WTC11 (cell line): ENCODE measurements at regions not wholly inside any gene's neighbourhood (a gene's known extent, or its start where the extent isn't known, plus 50 kb on each side); places are given as distances from the start of the nearest gene placed in this dataset.

ENCODE experiments used
- ATAC-seq: fragments of 200-7000 bp; cut with Tn5 transposase; 2 replicates; pipeline ENCODE4 v1.10.0; 2021; ENCODE audit warnings: mild to moderate bottlenecking, moderate library complexity
- CTCF ChIA-PET: fragments of 300-600 bp; sonication (Branson Sonifier 250); formaldehyde crosslinking; loops from one replicate; lab custom pipeline; 2021; ENCODE audit warnings: antibody characterized with exemption; lab: Charles Lee
- POLR2A ChIA-PET: fragments of 350-600 bp; sonication (Branson Sonifier 250); formaldehyde crosslinking; loops from one replicate; lab custom pipeline; 2021; ENCODE audit warnings: antibody characterized with exemption; lab: Charles Lee
- DNase-seq: peaks from one replicate; pipeline ENCODE4 v3.0.0; 2021; ENCODE audit warnings: low spot score
- H3K27ac Mint-ChIP-seq: 2 replicates; pipeline ENCODE4 v1.8.0; 2021; ENCODE audit warnings: mixed read lengths
- H3K27me3 Mint-ChIP-seq: 2 replicates; pipeline ENCODE4 v1.8.0; 2021; ENCODE audit warnings: low read depth, mild to moderate bottlenecking, moderate library complexity, mixed read lengths
- H3K36me3 Mint-ChIP-seq: 2 replicates; pipeline ENCODE4 v1.8.0; 2021; ENCODE audit warnings: mixed read lengths
- H3K4me1 Mint-ChIP-seq: 2 replicates; pipeline ENCODE4 v1.8.0; 2022; ENCODE audit warnings: mixed read lengths
- H3K4me3 Mint-ChIP-seq: 2 replicates; pipeline ENCODE4 v1.8.0; 2021; ENCODE audit warnings: mild to moderate bottlenecking, moderate library complexity, mixed read lengths
- H3K9me3 Mint-ChIP-seq: 2 replicates; pipeline ENCODE4 v1.8.0; 2021; ENCODE audit warnings: mixed read lengths
- AR ChIP-seq: fragments of 250-450 bp; sonication (Bioruptor Pico); IDR thresholded peaks from 2 replicates; pipeline ENCODE4 v1.9.0; 2021; ENCODE audit warnings: mild to moderate bottlenecking
- ATF1 ChIP-seq: sonication (generic); formaldehyde crosslinking; IDR thresholded peaks from 2 replicates; pipeline ENCODE4 v1.8.1; 2023; ENCODE audit warnings: mild to moderate bottlenecking, moderate library complexity, missing genetic modification reagents
- ATF2 ChIP-seq: sonication (generic); formaldehyde crosslinking; IDR thresholded peaks from 2 replicates; pipeline ENCODE4 v1.8.1; 2022; ENCODE audit warnings: low read depth, missing genetic modification reagents, borderline replicate concordance
- CBFB ChIP-seq: sonication (generic); formaldehyde crosslinking; IDR thresholded peaks from 2 replicates; pipeline ENCODE4 v1.8.1; 2022; ENCODE audit warnings: mild to moderate bottlenecking, low read depth, missing genetic modification reagents
- HMGXB4 ChIP-seq: sonication (generic); formaldehyde crosslinking; IDR thresholded peaks from 2 replicates; pipeline ENCODE4 v1.8.1; 2023; ENCODE audit warnings: mild to moderate bottlenecking, moderate library complexity, missing genetic modification reagents
- JUN ChIP-seq: sonication (generic); formaldehyde crosslinking; IDR thresholded peaks from 2 replicates; pipeline ENCODE4 v1.8.0; 2023; ENCODE audit warnings: mild to moderate bottlenecking, missing genetic modification reagents
- PRDM15 ChIP-seq: sonication (generic); formaldehyde crosslinking; IDR thresholded peaks from 2 replicates; pipeline ENCODE4 v1.8.0; 2022; ENCODE audit warnings: missing genetic modification reagents
- PRRX2 ChIP-seq: fragments of 250-450 bp; sonication (Bioruptor Pico); IDR thresholded peaks from 2 replicates; pipeline ENCODE4 v1.8.0; 2021; ENCODE audit warnings: mild to moderate bottlenecking
- SP1 ChIP-seq: sonication (generic); formaldehyde crosslinking; conservative IDR thresholded peaks from 2 replicates; pipeline ENCODE4 v1.8.1; 2022; ENCODE audit warnings: missing genetic modification reagents
- ZNF263 ChIP-seq: sonication (generic); formaldehyde crosslinking; IDR thresholded peaks from 2 replicates; pipeline ENCODE4 v1.8.1; 2022; ENCODE audit warnings: low read depth, mild to moderate bottlenecking, moderate library complexity, missing genetic modification reagents
- ZNF281 ChIP-seq: sonication (generic); formaldehyde crosslinking; IDR thresholded peaks from 2 replicates; pipeline ENCODE4 v1.8.0; 2023; ENCODE audit warnings: mild to moderate bottlenecking, missing genetic modification reagents

GRCh38 chr11:80542704-80543103, 1101.9 kb upstream of the TENM4 start:
- DNase-seq (no peak), ATAC-seq (no peak)
- Mint-ChIP-seq H3K4me3 (no peak overlapping the region), H3K27ac (no peak overlapping the region), H3K9me3 (no peaks in the 10 kb centered on the region), H3K36me3 (no peaks in the 10 kb centered on the region), H3K27me3 (no peaks in the 10 kb centered on the region), H3K4me1 (no peaks in the 10 kb centered on the region)
- POLR2A ChIA-PET, result no interaction called here
- CTCF ChIA-PET, result no interaction called here
- TF ChIP-seq ATF2 (CRISPR knock-in tag), result no peak
- TF ChIP-seq PRDM15, result no peak
- no peak for TF ChIP-seq AR
- TF ChIP-seq ATF1 (CRISPR knock-in tag), result no peak
- no peak for TF ChIP-seq ZNF263 (CRISPR knock-in tag)
- TF ChIP-seq HMGXB4 (CRISPR knock-in tag), result no peak
- TF ChIP-seq SP1 (CRISPR knock-in tag), result no peak
- no peak for TF ChIP-seq CBFB (CRISPR knock-in tag)

- Mint-ChIP-seq H3K27me3 (no peaks in the 10 kb centered on the region), H3K36me3 (peaks cover 13% of the 10 kb centered on the region), H3K4me1 (no peaks in the 10 kb centered on the region), H3K9me3 (peaks cover 20% of the 10 kb centered on the region), H3K4me3 (no peak overlapping the region), H3K27ac (no peak overlapping the region)
- DNase-seq, result no peak
- TF ChIP-seq AR (no peak), ZNF263 (CRISPR knock-in tag) (no peak), PRRX2 (CRISPR knock-in tag) (no peak), ZNF281 (no peak), JUN (no peak)
- no peak for ATAC-seq
- CTCF ChIA-PET, result no interaction called here
- POLR2A ChIA-PET, result no interaction called here
Measured at GRCh38 chr11:80538040-80538439, 1097.2 kb upstream of the TENM4 start.
